ENCODE measurements at regions not wholly inside any gene's neighbourhood (a gene's known extent, or its start where the extent isn't known, plus 50 kb on each side); places are given as distances from the start of the nearest gene placed in this dataset.

DNA sequence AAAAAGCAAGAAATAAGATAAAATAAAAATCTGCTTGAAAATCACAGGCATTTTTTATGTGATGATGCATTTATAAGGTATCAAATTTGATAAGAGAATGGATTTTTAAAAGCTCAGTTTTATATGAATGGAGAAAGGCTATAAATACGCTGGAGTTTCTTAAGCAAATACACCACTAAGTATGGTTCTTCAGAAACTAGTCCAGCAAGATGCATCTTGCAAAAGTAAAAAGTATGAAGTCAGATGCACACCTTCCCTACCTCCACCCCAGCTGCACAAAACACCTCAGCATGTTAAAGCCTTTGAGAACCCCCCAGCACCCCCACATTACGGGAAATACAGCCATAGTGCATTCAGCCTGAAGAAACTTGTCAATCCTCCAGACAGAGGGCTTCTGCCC, 143.1 kb upstream of the PROX1 start:
- intact Hi-C loops (cut with micrococcal nuclease): no loop called here

DNA sequence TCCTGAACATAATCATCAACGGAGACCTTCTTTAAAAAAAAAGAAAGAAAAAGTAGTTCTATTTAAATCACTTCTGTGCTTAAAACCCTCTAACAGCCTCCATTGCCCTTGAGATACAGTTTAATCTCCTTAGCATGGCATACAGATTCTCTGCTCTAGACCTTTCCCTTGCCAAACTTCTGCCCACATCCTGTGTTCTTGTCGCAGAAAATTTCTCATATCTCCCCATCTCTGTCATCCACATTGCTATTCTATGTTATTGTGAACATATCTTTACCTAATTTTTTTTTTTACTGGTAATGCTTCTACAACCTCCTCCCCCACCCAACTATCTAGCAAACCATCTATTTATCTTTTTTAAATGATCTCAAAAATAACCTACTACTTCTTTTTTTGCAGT, 135.7 kb upstream of the PROX1 start:
- intact Hi-C loops (cut with micrococcal nuclease): no loop called here

DNA sequence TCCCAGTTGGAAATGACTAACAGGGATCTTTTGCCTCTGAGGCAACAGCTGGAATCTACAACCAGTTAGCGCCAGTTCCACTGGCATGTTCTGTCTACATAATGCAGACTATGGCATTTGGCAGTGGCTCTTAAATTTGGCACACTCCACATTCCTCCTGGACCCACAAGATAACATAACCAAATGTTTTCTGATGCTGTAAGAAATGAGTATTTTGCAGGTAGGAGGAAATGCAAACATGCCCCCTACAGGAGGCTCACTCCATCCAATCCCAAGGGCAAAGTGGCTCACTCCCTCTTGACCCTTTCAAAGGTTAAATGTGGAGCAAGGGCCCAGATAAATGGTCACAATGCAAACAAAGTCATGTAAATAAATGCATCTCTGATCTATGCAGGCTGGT, 129.2 kb upstream of the PROX1 start:
- intact Hi-C loops (cut with micrococcal nuclease): no loop called here

DNA sequence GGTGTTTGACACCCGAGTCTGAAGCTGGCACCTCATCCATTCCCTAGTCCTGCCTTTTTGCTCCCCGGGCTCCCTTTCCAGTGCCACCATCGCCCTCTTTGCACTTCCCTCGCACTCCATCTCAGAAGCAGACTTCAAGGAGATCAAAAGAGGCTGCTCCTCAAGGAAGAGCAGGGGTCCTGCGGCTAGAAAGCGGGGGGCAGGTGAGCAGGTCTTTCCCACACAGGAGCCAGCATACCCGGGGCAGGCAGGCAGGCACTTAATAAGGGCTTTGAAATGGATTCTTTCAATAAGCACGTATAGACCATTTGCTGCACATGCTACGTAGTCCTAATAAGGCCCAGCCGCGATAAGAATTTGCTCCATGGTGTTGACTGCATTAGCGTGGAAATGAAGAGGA, 125.9 kb upstream of the PROX1 start:
- intact Hi-C loops (cut with micrococcal nuclease): no loop called here

DNA sequence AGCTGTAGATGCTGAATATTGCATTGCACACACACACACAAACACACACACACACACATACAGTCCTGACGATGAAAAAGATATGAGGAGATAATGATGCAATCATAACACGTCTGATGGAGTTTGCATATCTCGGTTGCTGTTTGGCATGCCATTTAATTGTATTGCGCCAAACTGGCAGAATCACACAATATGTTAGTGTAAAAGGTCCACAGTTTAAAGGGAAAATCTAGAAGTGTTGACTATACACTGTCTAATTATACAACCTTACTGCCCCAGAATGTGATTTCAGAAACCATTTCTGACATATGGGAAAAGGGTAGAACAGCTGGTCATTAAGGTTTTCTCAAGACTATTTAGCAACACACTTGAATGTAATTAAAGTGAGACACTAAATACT, 123.7 kb upstream of the PROX1 start:
- intact Hi-C loops (cut with micrococcal nuclease): no loop called here

DNA sequence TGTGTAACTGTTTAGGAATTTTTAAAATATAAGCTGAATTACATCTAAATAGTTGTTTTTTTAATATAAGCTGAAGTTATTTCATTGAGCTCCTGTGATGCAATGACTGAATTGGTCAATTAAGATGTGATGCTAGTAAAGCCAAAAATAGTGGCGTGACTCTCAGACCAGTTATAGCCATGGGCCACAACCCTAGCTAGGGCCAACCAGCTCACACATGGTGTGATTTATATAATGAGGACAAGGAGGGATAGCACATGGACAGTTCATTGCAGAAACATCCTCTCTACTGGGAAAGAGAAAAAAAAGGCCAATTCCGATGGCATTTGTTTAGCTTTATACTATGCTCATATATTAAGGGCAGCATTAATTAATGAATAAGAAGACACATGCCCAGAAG, 119.3 kb upstream of the PROX1 start:
- intact Hi-C loops (cut with micrococcal nuclease): no loop called here

DNA sequence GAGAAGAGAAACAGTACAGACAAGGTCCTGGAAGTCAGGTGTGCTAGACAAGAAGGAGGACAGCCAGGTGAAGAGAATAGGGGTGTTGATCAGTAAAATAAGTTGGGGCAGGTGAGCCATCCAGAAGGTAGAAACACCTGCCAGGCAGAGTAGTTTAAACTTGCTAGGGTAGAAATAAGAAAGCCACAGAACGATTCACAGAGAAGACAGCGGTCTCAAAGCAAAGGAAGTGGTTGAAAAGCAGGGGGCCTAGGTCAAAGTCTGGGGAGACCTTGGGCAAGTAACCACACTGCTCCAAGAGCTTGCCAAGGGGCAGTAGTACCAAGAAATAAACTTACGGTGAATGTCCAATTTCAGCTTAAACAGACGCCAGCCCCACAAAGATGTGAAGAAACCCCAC, 116.6 kb upstream of the PROX1 start:
- intact Hi-C loops (cut with micrococcal nuclease): no loop called here

DNA sequence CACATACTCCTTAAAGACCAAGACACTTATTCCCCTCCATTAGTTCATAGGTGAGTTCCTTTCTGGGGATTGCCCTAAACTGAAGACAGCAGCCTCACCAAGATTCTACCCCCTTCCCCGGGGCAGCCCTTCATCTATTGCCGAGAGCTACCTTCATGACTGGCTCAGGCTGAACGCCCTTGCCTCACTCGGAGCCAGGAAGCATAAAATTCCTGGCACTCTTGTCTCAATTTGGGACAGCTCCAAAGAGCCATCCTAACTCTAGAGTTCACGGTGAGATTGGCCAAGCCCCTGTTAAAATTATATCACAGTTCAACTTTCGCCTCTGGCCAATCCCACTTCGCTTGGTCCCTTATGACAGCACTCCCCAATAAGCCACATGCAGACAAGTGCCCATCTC, 113.0 kb upstream of the PROX1 start:
- intact Hi-C loops (cut with micrococcal nuclease): no loop called here

DNA sequence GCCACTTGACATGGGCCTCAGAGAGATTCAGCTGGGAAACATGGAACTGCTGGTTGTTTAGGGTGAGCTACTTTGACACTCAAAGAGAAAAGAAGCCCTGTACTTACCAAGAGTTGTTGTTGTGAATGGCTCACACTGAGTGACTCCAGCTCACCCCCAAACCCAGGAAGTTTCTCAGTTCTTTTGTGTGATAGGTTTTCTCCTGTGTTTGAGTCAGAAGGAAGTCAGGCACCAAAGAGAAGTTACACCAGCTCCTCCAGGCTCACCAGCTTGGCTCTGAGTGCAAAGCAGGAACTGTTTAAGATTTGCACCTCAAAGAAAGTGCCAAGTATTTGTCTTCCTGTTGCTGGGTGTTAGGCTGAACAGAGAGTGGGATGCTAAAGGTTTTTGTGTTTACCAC, 111.2 kb upstream of the PROX1 start:
- intact Hi-C loops (cut with micrococcal nuclease): no loop called here

DNA sequence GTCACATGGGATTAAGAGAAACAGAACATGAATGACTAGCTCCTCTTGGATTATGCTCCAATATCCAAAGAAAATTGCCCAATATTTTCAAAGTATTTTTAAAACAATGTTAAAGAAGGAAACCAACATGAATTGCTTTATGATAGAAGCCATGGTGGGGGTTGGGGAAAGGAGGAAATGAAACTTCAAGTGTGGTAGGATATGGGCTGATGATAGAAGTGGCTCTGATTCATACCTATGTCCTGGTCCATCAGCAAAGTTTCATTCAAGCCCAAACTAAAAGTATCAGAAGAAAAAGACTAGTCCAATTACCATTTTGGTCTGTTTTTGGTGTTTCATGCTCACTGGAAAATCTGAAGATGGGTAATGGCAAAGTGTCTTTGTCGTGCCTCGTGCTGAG, 104.2 kb upstream of the PROX1 start:
- intact Hi-C loops (cut with micrococcal nuclease): no loop called here

DNA sequence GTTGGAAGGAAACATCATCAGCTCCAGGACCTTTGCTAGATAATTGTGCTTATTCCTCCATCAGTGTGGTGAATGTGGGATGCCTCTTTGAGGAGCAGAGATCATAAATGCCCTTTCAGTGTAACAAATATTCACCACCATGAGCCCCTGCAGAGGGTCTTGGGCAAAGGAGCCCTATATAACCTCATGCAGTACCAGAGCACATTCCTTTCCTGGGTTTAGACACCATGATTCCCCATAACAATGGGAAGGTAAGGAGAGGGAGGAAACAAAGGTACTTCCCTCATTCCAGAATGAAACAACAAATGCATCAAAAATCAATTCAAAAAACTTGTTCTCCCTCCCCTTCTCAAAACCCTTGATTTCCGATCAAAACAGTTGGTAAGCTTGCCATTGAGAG, 103.4 kb upstream of the PROX1 start:
- intact Hi-C loops (cut with micrococcal nuclease): no loop called here

DNA sequence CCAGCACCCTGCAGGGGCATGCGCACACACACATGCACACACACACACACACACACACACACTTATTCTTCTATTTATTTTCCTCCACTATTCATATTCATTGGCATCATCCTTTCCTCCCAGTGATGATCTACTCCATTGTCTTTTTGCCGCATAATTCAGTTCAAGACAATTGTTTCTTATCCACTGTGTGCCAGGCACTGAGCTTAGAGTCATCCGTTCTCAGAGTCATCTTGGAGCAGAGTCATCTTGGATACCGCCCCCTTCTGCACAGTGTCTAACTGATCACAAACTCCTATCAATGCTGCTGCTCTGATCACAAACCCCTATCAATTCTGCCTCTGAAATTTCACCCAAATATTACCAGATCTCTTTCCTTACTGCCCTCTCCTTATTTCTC, 102.8 kb upstream of the PROX1 start:
- intact Hi-C loops (cut with micrococcal nuclease): no loop called here

DNA sequence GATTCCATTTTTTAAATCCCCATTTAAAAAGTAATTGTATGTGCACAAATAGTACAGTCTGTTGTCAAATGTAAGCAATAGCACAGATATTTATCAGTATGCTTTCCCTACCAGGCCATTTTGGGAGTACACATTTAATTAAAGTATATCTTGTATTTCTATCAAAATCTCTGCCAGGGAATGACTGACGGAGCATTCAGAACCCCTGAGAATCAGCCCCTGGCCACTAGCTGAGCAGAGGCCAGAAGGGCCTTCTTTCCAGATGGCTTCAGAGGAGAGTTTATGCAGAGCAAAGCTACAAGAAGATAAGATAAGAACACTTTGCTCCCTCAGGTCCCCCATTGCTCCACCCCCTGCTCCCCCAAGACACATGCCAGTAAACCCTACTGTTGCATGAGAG, 99.9 kb upstream of the PROX1 start:
- intact Hi-C loops (cut with micrococcal nuclease): no loop called here

DNA sequence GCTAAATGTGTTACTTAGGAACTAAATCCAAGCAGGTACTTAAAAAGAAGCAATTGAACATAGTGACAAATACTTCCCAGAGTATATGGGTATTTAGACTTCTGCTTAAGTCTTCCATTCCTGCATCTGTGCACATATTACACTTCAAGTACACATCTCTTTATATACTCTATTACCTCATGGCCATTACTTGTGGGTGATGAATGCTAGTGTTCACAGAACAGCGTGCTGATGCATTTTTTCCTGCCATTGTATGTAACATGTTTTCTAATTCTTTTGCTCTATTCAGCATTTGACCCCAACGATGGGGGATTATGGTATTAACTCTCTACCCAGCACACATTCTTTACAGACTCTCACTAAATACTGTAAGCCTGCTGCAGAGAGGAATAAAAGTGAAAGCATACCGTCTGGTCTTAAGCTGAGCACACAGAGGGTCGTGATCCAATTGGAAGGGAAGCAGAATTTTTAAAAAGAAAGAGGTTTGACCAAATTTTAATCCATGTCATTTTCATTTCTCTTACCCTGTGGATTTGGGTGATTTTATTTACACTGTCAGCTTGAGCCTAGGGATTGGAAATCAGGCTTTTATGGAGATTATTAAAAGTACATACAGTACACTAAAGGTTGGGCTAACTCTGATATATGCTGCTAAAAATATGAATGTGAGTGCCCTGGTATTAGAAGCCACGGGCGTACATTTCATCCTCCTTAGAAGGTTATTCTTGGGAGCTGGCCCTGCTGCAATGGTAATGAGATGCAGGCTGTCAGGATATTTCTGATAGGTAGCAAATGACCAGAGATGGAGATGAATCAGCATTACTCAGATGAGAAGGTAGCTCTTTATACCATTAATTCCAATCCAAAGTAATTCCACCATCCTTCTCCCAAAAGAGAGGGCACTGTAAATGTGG, 95.5 kb upstream of the PROX1 start:
- intact Hi-C loops (cut with micrococcal nuclease): no loop called here

DNA sequence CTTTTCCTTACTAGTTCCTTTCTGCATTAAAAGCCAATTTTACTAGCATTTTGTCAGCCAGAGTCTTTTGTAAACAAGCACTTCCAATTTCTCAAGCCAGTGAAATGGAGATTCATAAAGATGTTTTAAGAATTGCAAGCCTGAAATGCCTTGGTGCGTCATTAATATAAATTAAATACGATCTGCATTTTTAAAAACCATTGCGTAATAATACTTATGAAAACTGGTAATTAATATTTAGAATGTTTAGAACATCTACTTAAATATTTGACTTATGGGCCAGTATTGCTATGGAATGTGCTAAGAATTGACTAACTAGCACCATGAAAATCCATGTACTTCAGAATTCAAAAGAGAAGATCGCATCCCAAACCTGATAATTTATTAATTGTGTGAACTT, 89.1 kb upstream of the PROX1 start:
- intact Hi-C loops (cut with micrococcal nuclease): no loop called here

DNA sequence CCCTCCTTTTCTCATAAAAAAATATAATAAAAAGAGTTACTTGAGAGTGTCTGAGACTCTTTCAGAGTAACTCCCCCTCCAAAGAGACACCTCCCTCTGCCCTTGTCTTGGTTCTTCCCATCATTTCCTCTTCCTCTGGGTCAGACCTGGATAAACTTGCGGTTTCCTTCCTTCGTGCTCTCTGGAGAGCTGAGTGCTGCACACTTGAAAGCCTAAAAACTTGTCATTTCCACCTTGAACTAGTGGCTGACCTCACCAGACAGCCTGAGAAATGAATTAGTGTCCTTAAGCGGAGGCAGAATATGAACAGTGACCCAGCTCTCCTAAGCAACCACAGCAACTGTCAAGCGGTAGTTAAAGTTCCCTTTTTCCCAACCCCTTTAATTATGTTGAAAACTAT, 88.4 kb upstream of the PROX1 start:
- intact Hi-C loops (cut with micrococcal nuclease): no loop called here

DNA sequence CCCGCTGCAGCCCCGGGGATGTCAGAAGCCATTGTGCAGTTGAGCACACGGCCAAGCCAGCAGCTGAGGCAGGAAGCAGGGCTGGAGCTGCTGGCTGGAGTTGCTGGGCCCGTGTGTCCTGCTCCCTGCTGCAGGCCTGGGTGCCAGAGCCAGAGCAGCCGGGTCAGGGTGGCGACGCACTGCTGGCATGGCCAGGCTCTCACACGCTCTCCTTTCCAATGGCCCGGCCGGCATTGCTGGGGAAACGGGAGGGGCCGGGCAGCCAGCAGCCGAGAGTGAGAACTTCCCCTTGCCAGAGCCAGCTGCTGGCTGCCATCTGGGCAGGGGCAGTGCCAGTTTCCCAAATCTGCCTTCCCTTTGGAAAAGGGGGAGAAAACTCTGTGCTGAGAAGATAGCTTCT, 82.4 kb upstream of the PROX1 start:
- intact Hi-C loops (cut with micrococcal nuclease): no loop called here

DNA sequence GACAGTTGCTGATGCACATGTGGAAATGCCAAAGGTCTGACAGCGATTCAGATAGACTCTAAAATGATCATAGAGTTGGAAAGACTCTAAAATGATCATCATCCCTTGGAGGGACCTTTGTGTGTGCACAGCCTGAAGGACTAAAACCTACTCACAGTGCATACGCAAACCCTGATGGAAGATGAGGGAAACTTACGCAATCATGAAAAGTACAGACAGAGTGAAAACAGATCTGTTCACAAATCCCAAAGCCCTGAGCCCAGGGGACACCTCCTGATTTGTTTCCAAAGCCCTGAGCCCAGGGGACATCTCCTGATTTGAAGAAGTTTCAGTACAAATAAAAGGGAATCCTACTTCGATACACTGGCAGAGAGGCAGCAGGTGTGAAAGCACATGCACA, 79.3 kb upstream of the PROX1 start:
- intact Hi-C loops (cut with micrococcal nuclease): no loop called here

DNA sequence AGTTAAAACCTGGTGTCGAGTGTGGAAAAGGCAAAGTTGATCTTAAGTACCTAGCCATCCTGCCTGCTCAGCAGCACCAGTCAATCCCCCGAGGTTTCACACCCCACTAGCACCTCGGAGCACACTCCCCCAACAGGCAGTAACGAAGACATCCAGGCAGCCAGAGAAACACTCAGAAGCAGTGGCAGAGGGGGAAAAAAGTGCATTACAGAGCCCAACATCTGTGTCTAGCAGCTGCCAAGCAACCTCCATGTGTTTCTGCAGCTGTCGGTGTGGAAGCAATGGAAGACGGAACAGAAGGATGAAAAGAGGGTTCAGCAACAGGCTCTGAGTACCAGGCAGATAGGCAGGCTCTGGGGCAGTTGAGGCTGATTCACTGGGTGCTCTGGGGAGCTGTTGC, 73.4 kb upstream of the PROX1 start:
- intact Hi-C loops (cut with micrococcal nuclease): no loop called here

DNA sequence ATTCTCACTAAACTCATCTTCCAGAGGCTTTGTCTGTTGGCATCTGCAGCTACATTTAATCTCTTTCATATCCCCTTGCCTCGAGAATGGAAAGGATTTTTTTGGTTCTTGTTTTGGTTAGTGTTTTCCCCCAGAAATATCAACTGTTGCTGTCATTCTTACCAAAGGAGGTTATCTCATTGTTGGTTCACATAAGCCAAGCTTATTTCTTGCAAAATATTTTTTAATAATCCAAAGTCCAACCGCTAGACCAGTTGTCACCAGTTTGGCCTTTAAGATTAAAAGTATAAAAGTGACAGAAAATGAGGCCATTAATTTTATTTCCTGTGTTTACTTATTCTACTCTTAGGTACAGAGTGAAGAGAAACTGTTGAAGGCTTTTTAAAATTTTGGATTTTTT, 66.5 kb upstream of the PROX1 start:
- intact Hi-C loops (cut with micrococcal nuclease): no loop called here

DNA sequence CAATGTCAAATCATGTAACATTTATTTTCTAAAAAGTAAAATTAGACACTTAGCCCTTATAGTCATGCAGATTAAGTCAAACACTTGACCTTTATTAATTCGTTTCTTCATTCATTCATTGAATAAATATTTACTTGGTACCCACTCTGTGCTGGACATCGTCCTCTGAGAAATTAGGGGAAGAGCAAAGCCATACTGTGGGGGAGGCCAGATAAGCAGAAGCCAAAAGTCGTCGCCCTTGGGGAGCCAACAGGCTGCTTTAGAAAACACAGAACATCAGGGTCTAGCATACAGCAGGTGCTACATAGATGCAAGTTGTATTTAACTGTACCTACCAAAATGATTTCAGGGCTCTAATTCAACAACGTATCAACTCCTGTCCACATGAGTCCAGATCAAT, 66.1 kb upstream of the PROX1 start:
- intact Hi-C loops (cut with micrococcal nuclease): no loop called here

DNA sequence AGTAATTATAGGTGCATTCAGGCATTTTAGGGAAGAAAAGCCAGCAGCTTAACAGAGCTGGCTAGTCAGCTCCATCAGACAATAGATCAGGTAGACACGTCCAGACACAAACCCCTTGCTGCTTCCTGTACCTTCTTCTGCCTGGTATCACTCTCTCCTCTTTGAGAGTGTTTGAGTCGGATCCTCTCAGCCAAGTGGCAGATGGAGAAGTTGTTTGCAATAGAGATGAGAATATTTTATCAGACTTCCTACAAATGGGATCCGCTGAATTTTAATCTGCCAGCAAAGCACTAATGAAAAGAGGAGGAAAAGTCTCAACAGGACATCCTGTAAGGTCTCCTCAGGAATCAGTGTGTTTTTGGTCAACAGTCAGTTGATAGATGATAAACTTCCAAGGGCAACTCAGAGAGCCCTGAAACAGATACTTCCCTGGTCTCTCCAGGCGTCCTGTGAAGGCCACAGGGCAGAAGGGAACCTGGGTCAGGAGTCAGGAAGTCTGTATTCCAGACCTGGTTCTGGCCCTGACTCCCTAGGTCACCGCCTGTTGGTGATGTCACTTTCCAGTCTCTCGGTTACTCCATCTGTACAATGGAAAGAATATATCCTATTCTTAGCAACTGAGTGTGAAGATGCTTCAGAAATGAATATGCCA, 62.1 kb upstream of the PROX1 start:
- intact Hi-C loops (cut with micrococcal nuclease): no loop called here

DNA sequence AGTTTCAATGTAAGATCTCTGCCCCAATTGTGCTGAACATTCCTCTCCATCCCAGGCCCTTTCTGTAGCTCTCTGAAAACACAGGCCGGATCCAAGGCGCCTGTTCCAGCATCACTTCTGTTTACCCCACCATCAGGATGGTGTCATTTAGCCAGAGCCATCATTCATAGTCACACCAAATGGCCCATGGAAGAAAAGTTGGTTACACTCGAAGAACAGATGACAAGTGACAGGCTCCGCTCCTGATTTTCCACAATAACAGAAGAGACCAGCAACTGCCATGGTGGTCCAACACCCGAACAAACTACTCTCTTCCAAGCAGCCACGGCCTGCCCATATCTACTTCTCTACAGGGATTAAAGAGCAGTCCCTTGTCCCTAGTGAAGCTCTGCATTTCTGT, 59.9 kb upstream of the PROX1 start:
- intact Hi-C loops (cut with micrococcal nuclease): no loop called here

Data from T-helper 1 cell treated with Interleukin-12 subunit alpha and Interleukin-12 subunit beta and Interleukin-4 antibody, amounts not matched to agents 30 ng/mL and 1 ng/mL, for 36 hours (primary cell).